ENCODE measurements at regions not wholly inside any gene's neighbourhood (a gene's known extent, or its start where the extent isn't known, plus 50 kb on each side); places are given as distances from the start of the nearest gene placed in this dataset.

DNA sequence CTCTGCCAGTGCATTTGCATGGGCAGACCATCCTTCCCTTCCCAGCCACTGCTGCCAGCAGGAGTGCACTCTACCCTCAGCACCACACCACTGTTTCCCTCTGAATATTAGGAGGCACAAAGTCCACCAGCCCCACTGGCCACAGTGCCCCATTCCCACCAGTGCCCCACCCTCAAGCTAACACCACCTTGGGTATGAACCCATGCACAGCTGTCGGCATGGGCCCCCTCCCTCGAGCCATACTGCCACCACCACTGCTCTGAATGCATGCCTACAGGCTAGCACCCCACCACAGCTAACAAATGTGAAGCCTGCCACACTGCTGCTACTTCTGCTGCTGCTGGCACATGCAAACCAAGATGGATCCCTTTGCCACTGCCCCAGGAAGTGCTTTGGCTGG, 810.4 kb downstream of the TRAM1L1 start:
- TF ChIP-seq, protein P1, sequence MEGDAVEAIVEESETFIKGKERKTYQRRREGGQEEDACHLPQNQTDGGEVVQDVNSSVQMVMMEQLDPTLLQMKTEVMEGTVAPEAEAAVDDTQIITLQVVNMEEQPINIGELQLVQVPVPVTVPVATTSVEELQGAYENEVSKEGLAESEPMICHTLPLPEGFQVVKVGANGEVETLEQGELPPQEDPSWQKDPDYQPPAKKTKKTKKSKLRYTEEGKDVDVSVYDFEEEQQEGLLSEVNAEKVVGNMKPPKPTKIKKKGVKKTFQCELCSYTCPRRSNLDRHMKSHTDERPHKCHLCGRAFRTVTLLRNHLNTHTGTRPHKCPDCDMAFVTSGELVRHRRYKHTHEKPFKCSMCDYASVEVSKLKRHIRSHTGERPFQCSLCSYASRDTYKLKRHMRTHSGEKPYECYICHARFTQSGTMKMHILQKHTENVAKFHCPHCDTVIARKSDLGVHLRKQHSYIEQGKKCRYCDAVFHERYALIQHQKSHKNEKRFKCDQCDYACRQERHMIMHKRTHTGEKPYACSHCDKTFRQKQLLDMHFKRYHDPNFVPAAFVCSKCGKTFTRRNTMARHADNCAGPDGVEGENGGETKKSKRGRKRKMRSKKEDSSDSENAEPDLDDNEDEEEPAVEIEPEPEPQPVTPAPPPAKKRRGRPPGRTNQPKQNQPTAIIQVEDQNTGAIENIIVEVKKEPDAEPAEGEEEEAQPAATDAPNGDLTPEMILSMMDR (conservative IDR thresholded peaks at IDR 0.05; ENCODE audit: low read length), result no peak
- no peak for TF ChIP-seq EZH2phosphoT487 (IDR thresholded peaks at IDR 0.05; ENCODE audit: borderline replicate concordance)
